Coronary artery (tissue), 2 donors: ENCODE measurements at regions not wholly inside any gene's neighbourhood (a gene's known extent, or its start where the extent isn't known, plus 50 kb on each side); places are given as distances from the start of the nearest gene placed in this dataset.

Experiments used
- DNase-seq: peaks from one replicate; pipeline ENCODE4 v3.0.0-alpha.2; 2017; ENCODE audit warnings: low spot score
- H3K27ac ChIP-seq, 2 donors: fragments of 200-600 bp; sonication (generic); one replicate each; pipeline ENCODE4 v1.5.1; 2016 to 2019
- H3K4me3 ChIP-seq: fragments of 200-600 bp; sonication (generic); 2 replicates; pipeline ENCODE4 v1.5.1; 2016; ENCODE audit warnings: mild to moderate bottlenecking, moderate library complexity
- CTCF ChIP-seq: fragments of 200-600 bp; sonication (generic); IDR thresholded peaks from one replicate; pipeline ENCODE4 v1.5.1; 2019; ENCODE audit warnings: antibody characterized with exemption

- DNase-seq: no peak
- Histone ChIP-seq H3K4me3 (no peak overlapping the region), H3K27ac (no peak overlapping the region)
- TF ChIP-seq CTCF: no peak
Measured at GRCh38 chr4:104044369-104044768, 324.6 kb upstream of the TACR3 start.

DNA sequence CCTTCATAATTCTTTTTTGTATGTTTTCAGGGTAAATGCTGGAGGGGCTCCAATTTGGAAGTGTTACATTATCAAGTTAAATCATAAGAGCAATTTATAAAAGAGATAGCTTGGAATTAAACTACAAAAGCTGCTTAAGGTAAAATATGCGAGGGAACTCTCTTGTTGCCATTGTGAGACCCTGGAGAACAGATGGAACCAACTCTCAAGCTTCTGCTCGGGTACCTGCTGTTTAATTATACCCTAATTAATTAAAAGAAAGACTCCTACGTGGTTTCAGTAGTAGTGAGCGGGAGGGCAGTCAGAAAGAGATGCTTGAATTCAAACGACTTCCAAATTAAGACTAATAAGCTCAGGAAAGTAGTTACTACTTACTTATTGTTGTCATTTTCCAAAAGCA lies 313.1 kb upstream of the TACR3 start:
- no peak for DNase-seq
- Histone ChIP-seq H3K27ac (no peak overlapping the region), H3K4me3 (no peak overlapping the region)
- no peak for TF ChIP-seq CTCF

- DNase-seq: no peak
- H3K27ac ChIP-seq: no peak overlapping the region
- no peak overlapping the region for H3K4me3 ChIP-seq
- TF ChIP-seq CTCF: no peak
Measured at GRCh38 chr4:104025251-104025650, 305.5 kb upstream of the TACR3 start.

DNA sequence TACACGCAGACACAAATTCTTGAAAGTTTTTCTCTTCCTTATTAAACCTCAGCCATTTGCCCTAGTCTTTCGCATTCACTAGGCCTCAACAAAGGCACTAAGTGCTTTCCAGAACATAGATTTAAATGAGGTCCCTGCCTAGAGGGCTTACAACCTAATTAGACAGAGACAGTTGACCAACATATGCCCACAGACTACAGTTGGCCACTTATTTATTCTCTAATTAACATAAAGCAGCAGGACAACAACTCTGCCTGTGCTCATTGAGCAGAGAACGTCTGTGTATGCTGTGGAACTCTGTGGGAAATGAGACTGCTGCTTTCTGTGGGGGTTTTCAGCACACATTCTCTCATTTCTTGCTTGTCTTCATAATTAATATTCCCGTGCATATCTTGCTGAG lies 303.0 kb upstream of the TACR3 start:
- H3K4me3 ChIP-seq: no peak overlapping the region
- no peak for TF ChIP-seq CTCF
- no peak for DNase-seq
- H3K27ac ChIP-seq: no peak overlapping the region

DNA sequence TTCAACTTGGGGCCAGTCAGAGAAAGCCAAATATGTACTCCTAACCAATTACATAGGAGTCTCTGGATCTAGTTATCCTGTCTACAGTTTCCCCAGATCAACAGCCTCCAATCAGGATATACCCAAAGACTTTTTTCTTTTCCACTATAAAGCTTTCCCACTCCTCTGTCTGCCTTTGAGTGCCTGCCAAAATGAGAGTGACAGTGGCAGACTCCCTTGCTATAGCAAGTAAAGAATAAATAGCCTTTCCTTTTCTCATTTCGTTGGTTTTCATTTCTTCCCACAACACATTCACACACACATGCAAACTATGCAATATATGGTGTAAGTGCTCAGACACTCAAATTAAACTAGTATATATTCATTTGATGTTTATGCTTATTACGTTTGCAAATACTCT lies 302.4 kb upstream of the TACR3 start:
- Histone ChIP-seq H3K4me3 (no peak overlapping the region), H3K27ac (no peak overlapping the region)
- no peak for TF ChIP-seq CTCF
- DNase-seq: no peak

DNA sequence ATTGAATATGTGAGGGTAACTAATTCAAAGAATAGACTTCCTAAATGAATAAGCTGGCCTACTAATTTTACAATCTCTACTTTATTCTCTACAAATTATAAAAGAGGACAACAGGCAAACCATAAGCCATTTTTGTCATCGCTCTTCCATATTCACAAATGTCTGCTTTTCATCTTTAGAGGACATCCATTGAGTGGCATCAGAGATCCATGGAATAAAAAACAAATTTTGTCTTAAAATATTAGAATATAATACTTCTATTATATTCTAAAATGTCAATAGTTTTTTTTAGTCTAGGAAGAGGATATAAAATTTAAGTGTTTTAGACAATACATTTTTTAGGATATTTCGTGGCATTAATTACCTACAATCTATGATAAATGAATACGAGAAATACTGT lies 300.9 kb upstream of the TACR3 start:
- TF ChIP-seq CTCF: no peak
- H3K4me3 ChIP-seq: no peak overlapping the region
- no peak overlapping the region for H3K27ac ChIP-seq
- no peak for DNase-seq

DNA sequence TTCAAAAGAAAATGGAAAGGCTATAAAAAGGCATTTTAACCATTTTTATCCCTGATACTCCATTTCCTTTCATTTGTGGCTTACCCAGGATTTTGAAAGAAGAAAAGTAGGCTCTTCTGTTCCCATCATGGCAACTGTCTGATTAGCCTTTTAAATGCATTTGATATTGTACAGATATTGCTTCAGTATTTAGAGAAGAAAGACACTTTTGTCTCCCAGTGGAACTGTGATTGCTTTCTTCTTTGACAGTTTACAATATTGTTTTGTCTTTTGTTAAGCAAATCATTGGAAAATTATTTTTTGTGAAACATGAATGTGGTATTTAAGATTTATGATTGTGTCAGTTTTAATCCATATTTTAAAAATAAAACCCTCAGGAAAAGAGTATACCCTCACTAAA lies 297.4 kb upstream of the TACR3 start:
- Histone ChIP-seq H3K4me3 (no peak overlapping the region), H3K27ac (no peak overlapping the region)
- no peak for TF ChIP-seq CTCF
- no peak for DNase-seq
